H9 (cell line): ENCODE measurements at regions not wholly inside any gene's neighbourhood (a gene's known extent, or its start where the extent isn't known, plus 50 kb on each side); places are given as distances from the start of the nearest gene placed in this dataset.
A peak's percentile ranks its signal among the peaks of the same experiment; 100 is the strongest.

Experiments
- DNase-seq: peaks from one replicate; pipeline ENCODE4 v3.0.0-alpha.2; 2017
- H2AFZ ChIP-seq: one replicate; pipeline ENCODE4 v1.6.1; 2013; ENCODE audit warnings: mild to moderate bottlenecking, low read length, control low read depth, moderate library complexity
- H2AK5ac ChIP-seq: 2 replicates; pipeline ENCODE4 v1.6.1; 2013; ENCODE audit warnings: low read length, control low read depth, mixed read lengths; ENCODE audit not compliant: insufficient read length
- H2BK120ac ChIP-seq: one replicate; pipeline ENCODE4 v1.6.1; 2013; ENCODE audit warnings: low read depth, mild to moderate bottlenecking, low read length, control low read depth, inconsistent platforms; ENCODE audit not compliant: poor library complexity, severe bottlenecking
- H2BK12ac ChIP-seq: 2 replicates; pipeline ENCODE4 v1.6.1; 2013; ENCODE audit warnings: low read length, control low read depth, mixed read lengths, low read depth; ENCODE audit not compliant: insufficient read length
- H2BK15ac ChIP-seq: 2 replicates; pipeline ENCODE4 v1.6.1; 2013; ENCODE audit warnings: low read depth, low read length, control low read depth
- H2BK20ac ChIP-seq: one replicate; pipeline ENCODE4 v1.6.1; 2013; ENCODE audit warnings: low read depth, mild to moderate bottlenecking, low read length, control low read depth, inconsistent platforms; ENCODE audit not compliant: poor library complexity, severe bottlenecking
- H2BK5ac ChIP-seq: 2 replicates; pipeline ENCODE4 v1.6.1; 2013; ENCODE audit warnings: low read length, control low read depth, mixed read lengths; ENCODE audit not compliant: insufficient read length
- H3K14ac ChIP-seq: 2 replicates; pipeline ENCODE4 v1.6.1; 2013; ENCODE audit warnings: low read length, control low read depth; ENCODE audit not compliant: insufficient read depth
- H3K18ac ChIP-seq: 2 replicates; pipeline ENCODE4 v1.6.1; 2013; ENCODE audit warnings: low read depth, mild to moderate bottlenecking, mixed read lengths, low read length, control low read depth; ENCODE audit not compliant: insufficient read length
- H3K23ac ChIP-seq: 2 replicates; pipeline ENCODE4 v1.6.1; 2013; ENCODE audit warnings: low read length, control low read depth, mixed read lengths, low read depth; ENCODE audit not compliant: insufficient read length
- H3K23me2 ChIP-seq: 2 replicates; pipeline ENCODE4 v1.6.1; 2013; ENCODE audit warnings: low read depth, mild to moderate bottlenecking, mixed read lengths, low read length, control low read depth; ENCODE audit not compliant: insufficient read length, poor library complexity, severe bottlenecking
- H3K27ac ChIP-seq: 2 replicates; pipeline ENCODE4 v1.5.1; 2013; ENCODE audit warnings: low read length, control low read depth, mixed read lengths, low read depth; ENCODE audit not compliant: insufficient read length
- H3K27me3 ChIP-seq: 2 replicates; pipeline ENCODE4 v1.6.1; 2013; ENCODE audit warnings: low read length, control low read depth, inconsistent platforms; ENCODE audit not compliant: insufficient read depth
- H3K4ac ChIP-seq: 2 replicates; pipeline ENCODE4 v1.6.1; 2013; ENCODE audit warnings: low read depth, mild to moderate bottlenecking, control low read depth, inconsistent platforms, low read length, moderate library complexity
- H3K4me1 ChIP-seq: 2 replicates; pipeline ENCODE4 v1.6.1; 2013; ENCODE audit warnings: low read length, control low read depth, inconsistent platforms; ENCODE audit not compliant: insufficient read depth
- H3K4me2 ChIP-seq: 2 replicates; pipeline ENCODE4 v1.6.1; 2013; ENCODE audit warnings: low read length, control low read depth, mixed read lengths; ENCODE audit not compliant: insufficient read length, insufficient read depth
- H3K56ac ChIP-seq: 2 replicates; pipeline ENCODE4 v1.6.1; 2013; ENCODE audit warnings: low read depth, mild to moderate bottlenecking, mixed read lengths, low read length, control low read depth; ENCODE audit not compliant: insufficient read length
- H3K79me1 ChIP-seq: 2 replicates; pipeline ENCODE4 v1.6.1; 2013; ENCODE audit warnings: low read depth, mild to moderate bottlenecking, moderate library complexity, low read length, control low read depth, inconsistent platforms; ENCODE audit not compliant: insufficient read depth, poor library complexity, severe bottlenecking
- H3K79me2 ChIP-seq: 2 replicates; pipeline ENCODE4 v1.6.1; 2013; ENCODE audit warnings: low read length, control low read depth, inconsistent platforms; ENCODE audit not compliant: insufficient read depth
- H3K9ac ChIP-seq: 2 replicates; pipeline ENCODE4 v1.6.1; 2013; ENCODE audit warnings: low read length, control low read depth, mixed read lengths; ENCODE audit not compliant: insufficient read length; ENCODE audit errors: extremely low read depth
- H3K9me3 ChIP-seq: one replicate; pipeline ENCODE4 v1.6.1; 2013; ENCODE audit warnings: low read depth, low read length, inconsistent platforms; ENCODE audit not compliant: control insufficient read depth
- H3T11ph ChIP-seq: one replicate; pipeline ENCODE4 v1.6.1; 2013; ENCODE audit warnings: mild to moderate bottlenecking, low read length, control low read depth, inconsistent platforms
- H4K20me1 ChIP-seq: one replicate; pipeline ENCODE4 v1.6.1; 2013; ENCODE audit not compliant: control insufficient read depth, insufficient read length, insufficient read depth
- H4K5ac ChIP-seq: 2 replicates; pipeline ENCODE4 v1.6.1; 2013; ENCODE audit warnings: low read depth, mild to moderate bottlenecking, mixed read lengths, low read length, control low read depth; ENCODE audit not compliant: insufficient read length
- H4K8ac ChIP-seq: replicated peaks from 2 replicates; pipeline ENCODE4 v1.6.1; 2013; ENCODE audit warnings: low read length, control low read depth, mixed read lengths, low read depth; ENCODE audit not compliant: insufficient read length
- H4K91ac ChIP-seq: 2 replicates; pipeline ENCODE4 v1.6.1; 2013; ENCODE audit warnings: low read depth, mild to moderate bottlenecking, moderate library complexity, mixed read lengths, low read length, control low read depth; ENCODE audit not compliant: insufficient read length
- H3K27ac Mint-ChIP-seq, 3 experiments: 2 replicates in 2 of 3; 3 replicates in 1 of 3; pipeline ENCODE4 v1.8.0; 2020 to 2021; ENCODE audit warnings: mixed read lengths in 3 of 3, mild to moderate bottlenecking in 1 of 3, moderate library complexity in 1 of 3
- H3K27me3 Mint-ChIP-seq: 2 replicates; pipeline ENCODE4 v1.8.0; 2021; ENCODE audit warnings: low read depth, mild to moderate bottlenecking, moderate library complexity, mixed read lengths
- H3K36me3 Mint-ChIP-seq, 3 experiments: 2 replicates in 2 of 3; 3 replicates in 1 of 3; pipeline ENCODE4 v1.8.0; 2020 to 2021; ENCODE audit warnings: low read depth in 3 of 3, mixed read lengths in 3 of 3; ENCODE audit not compliant: insufficient read depth in 1 of 3
- H3K4me1 Mint-ChIP-seq, 2 experiments: 2 replicates each; pipeline ENCODE4 v1.8.0; 2020; ENCODE audit warnings: mixed read lengths in 2 of 2
- H3K4me3 Mint-ChIP-seq, 2 experiments: 2 replicates in 1 of 2; 3 replicates in 1 of 2; pipeline ENCODE4 v1.8.0; 2020 to 2021; ENCODE audit warnings: mild to moderate bottlenecking in 2 of 2, mixed read lengths in 2 of 2, moderate library complexity in 1 of 2
- H3K9me3 Mint-ChIP-seq, 2 experiments: 2 replicates in 1 of 2; 3 replicates in 1 of 2; pipeline ENCODE4 v1.8.0; 2020; ENCODE audit warnings: mild to moderate bottlenecking in 2 of 2, mixed read lengths in 2 of 2, moderate library complexity in 1 of 2
- WGBS: extraction: QIAGEN DNeasy Blood & Tissue Kit; methylation state at CpG from one replicate; pipeline ENCODE4 v1.1.7; 2013; ENCODE audit warnings: missing lambda C conversion rate, low lambda C conversion rate, mixed read lengths; ENCODE audit not compliant: insufficient read length; ENCODE audit errors: extremely low coverage; 5-methylcytosine and 5-hydroxymethylcytosine counted together
- TF ChIP-seq, protein P1 (sequence below): fragments of 200-600 bp; sonication (generic); conservative IDR thresholded peaks from 3 replicates; pipeline ENCODE4 v1.8.0; 2021; ENCODE audit warnings: antibody characterized with exemption, mild to moderate bottlenecking

DNA sequence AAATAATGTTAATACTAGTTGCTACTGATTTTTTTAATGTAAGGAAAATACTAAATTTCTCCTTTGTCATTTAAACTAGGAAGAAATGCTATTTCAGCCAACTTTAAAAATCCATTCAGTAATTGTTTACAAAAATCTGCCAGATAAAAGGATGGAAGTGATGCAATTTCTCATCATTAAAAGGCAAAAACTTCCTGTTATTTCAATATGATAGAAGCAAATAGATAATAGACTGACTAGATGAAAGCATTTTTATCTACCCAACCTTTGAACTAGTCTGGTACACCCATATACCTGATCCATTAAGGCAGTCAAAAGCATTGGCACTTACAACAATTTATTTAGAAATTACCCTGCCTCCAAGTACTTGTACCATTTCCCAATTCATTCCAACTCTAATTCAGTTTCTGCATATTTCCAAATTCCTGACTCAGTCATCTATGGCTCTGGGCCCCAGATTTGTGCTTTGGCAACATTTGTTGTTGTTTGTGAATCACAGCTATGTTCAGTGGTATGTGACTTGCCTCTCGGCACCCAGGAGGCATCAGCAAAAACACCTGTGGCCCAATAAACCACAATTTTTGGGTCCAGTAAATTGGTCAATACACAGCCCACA, 482.6 kb upstream of the SEMA3A start:
- H3T11ph ChIP-seq: no peak overlapping the region
- TF ChIP-seq, protein P1, sequence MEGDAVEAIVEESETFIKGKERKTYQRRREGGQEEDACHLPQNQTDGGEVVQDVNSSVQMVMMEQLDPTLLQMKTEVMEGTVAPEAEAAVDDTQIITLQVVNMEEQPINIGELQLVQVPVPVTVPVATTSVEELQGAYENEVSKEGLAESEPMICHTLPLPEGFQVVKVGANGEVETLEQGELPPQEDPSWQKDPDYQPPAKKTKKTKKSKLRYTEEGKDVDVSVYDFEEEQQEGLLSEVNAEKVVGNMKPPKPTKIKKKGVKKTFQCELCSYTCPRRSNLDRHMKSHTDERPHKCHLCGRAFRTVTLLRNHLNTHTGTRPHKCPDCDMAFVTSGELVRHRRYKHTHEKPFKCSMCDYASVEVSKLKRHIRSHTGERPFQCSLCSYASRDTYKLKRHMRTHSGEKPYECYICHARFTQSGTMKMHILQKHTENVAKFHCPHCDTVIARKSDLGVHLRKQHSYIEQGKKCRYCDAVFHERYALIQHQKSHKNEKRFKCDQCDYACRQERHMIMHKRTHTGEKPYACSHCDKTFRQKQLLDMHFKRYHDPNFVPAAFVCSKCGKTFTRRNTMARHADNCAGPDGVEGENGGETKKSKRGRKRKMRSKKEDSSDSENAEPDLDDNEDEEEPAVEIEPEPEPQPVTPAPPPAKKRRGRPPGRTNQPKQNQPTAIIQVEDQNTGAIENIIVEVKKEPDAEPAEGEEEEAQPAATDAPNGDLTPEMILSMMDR: no peak
- peaks cover 0 to 5% of the 10 kb centered on the region in 2 experiments; a peak in 3 of 4 replicates for H3K4me1 Mint-ChIP-seq
- H3K9ac ChIP-seq: no peak overlapping the region
- no peaks in the 10 kb centered on the region for H3K27me3 Mint-ChIP-seq
- no peak overlapping the region for H3K56ac ChIP-seq
- DNase-seq: no peak
- no peak overlapping the region for H3K4ac ChIP-seq
- no peaks in the 10 kb centered on the region; a peak in 1 of 7 replicates for H3K36me3 Mint-ChIP-seq
- no peak overlapping the region for H2BK15ac ChIP-seq
- WGBS: no CpG with 5 or more reads among the region's 1 CpG
- H2BK20ac ChIP-seq: no peak overlapping the region
- peak overlapping the region; percentile 32 for H2AFZ ChIP-seq
- no peak overlapping the region for H3K18ac ChIP-seq
- no peak overlapping the region for H3K14ac ChIP-seq
- no peaks in the 10 kb centered on the region for H4K20me1 ChIP-seq
- H3K27me3 ChIP-seq: no peaks in the 10 kb centered on the region
- H2AK5ac ChIP-seq: no peak overlapping the region
- no peaks in the 10 kb centered on the region for H3K79me1 ChIP-seq
- H2BK5ac ChIP-seq: no peak overlapping the region
- H3K9me3 Mint-ChIP-seq: no peaks in the 10 kb centered on the region
- no peaks in the 10 kb centered on the region for H3K9me3 ChIP-seq
- no peak overlapping the region for H3K27ac ChIP-seq
- no peak overlapping the region for H3K23ac ChIP-seq
- no peak overlapping the region for H3K4me3 Mint-ChIP-seq
- H3K79me2 ChIP-seq: no peaks in the 10 kb centered on the region
- H3K4me1 ChIP-seq: no peaks in the 10 kb centered on the region
- no peak overlapping the region for H4K91ac ChIP-seq
- peak overlapping the region in 2 of 3 experiments; percentile 36; a peak in 2 of 7 replicates for H3K27ac Mint-ChIP-seq
- H4K8ac ChIP-seq: no peak overlapping the region
- H4K5ac ChIP-seq: no peak overlapping the region
- H2BK120ac ChIP-seq: no peak overlapping the region
- H2BK12ac ChIP-seq: no peak overlapping the region
- H3K4me2 ChIP-seq: no peak overlapping the region
- no peaks in the 10 kb centered on the region for H3K23me2 ChIP-seq
